Activated naive CD4-positive, alpha-beta T cell treated with Interleukin-2 at 50 U/mL for 16 hours (primary cell): ENCODE measurements at regions not wholly inside any gene's neighbourhood (a gene's known extent, or its start where the extent isn't known, plus 50 kb on each side); places are given as distances from the start of the nearest gene placed in this dataset.

Experiments
- DNase-seq: peaks from one replicate; pipeline ENCODE4 v3.0.0-alpha.2; 2020

DNA sequence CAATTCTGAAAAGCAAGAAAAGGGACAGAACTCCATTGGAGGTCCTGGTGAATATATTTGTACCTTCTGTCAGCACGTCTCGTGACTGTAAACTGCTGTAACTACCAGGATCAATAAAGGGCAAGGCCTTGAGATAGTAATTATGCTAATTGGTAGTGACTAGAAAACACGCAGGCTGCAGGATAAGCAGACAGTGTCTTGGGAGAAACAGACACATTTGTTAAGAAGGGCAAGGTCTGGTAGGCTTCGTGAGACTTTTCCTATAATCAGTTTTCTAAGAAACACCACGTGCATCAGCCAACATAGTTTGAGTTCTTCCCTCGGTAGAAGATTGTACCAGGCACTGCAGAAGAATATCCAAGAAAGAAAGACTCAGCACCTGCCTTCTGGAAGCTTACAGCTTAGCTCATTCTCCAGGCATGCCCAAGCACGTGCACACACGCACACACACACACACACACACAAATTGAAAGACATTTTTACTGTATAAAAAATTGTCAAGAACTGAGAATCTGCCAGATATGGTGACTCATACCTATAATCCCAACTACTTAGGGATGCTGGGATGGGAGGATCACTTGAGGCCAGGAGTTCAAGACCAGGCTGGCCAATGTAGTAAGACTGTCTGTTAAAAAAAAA, 167.0 kb upstream of the SASH1 start:
- DNase-seq, result no peak

DNA sequence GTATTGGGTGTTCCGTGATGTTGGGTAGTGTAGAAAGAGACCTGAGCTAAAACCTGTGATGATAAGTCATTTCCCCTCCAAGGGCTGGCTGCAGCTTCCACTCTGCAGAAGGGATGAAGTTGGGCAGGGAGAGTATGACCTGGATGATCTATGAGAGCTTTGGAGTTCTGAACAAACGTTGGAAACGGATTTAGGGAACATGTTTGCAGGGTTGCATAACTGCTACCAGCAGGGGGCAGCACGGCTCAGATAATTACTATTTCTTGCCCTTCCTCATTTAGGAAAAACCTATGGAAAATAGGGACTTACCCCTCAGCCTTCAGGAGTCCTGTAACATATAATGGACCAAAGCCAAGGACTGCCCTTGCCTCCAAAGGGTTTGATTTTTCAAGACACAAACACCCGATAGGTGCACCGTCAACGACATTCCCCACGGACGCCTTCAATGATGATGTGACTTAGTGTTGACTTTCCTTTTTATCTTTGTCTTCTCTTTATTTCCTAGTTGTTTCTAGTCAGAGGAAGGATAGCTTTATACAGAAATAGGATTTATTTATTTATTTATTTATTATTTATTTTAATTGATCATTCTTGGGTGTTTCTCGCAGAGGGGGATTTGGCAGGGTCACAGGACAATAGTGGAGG, 164.9 kb upstream of the SASH1 start:
- DNase-seq, result peak; percentile 24

DNA sequence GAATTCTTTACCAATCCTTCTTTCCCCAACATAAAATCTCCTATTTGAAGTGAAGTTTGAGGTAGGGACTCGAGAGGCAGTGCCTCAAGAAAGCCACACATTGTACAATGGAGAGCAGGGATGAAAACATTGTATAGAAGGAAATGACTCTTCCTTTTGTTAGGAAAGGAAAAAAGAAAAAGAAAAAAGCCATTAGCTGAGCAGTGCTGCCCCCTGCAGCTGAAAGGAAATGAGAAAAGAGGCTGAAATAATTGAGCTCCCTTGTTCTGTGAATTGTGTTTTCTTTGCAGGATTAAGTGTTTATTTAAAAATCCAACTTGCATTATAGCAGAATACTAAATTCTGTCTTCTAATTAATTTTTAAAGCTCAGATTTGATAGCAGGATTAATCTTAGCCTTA, 162.9 kb upstream of the SASH1 start:
- DNase-seq, result no peak

DNA sequence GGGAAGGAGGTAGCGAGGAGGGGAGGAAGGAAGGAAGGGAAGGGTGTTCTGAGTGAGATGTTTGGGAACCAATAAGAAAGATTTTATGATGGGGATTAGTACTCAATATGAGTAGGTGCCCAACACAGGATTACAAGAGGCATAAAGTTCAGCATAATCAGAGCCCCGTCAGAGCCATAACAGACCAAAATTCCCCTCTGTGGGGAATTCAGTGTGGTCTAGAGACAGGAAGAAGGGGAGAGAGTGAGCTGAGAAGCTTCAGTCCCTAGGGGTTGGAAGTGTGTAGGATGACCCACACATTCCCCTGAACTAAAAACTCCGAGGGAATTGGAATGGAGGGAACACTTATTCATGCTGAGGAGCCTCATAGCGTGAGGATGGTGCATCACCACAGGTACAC, 160.3 kb upstream of the SASH1 start:
- no peak for DNase-seq

DNA sequence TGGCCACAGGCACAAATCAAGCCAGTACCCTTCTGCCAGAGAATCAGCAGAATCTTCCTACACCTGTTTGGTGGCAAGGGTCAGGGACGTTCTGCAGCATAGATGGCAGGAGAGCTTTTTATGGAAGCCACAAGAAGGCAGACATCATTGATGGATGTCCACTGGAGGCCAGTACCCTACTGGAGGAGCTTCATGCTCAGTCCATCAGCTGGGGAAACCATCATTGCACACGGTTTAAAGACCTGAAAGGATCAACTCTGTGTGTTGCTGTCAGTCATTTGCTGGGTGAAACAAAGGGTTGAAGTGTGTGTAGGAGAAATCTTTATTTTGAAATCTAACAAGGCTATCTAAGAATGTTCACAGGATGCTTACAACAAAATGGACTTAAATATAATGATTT, 158.9 kb upstream of the SASH1 start:
- no peak for DNase-seq

DNA sequence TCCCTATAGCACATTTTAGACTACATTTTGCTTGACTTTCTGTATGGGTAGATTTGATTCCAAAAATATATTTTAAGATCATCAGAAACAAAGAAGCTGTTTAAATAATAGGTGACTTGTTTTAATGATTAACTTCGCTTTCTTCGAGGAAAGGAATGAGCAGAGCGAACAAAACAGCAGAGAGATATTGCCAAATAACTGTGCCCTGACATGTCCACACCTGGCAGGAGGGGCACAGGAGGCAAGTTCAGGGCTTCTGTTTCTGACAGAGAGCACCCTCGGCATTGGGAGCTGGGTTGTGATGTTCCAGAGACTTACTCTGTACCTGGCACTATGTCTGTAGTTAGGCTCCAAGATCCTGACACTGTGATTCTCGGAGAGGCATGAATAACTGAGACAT, 155.7 kb upstream of the SASH1 start:
- no peak for DNase-seq

DNA sequence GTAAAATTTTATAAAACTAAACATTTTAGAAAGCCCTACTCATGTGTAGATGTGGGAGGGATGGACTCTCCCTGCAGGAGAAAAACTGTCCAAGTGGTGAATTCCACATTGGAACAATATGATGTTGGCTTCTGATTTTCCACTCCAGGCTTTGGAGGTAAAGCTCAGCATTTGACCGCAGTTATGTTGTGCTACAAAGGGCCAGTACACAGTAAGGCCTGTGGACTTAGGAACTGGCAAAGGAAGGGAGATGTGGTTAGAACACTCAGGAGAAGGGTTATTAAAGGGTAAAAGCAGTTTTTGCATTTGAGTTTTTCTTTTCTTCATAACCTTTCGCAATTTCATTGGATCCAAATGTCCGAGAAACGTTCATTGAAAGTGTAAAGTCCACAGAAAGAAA, 150.3 kb upstream of the SASH1 start:
- no peak for DNase-seq

DNA sequence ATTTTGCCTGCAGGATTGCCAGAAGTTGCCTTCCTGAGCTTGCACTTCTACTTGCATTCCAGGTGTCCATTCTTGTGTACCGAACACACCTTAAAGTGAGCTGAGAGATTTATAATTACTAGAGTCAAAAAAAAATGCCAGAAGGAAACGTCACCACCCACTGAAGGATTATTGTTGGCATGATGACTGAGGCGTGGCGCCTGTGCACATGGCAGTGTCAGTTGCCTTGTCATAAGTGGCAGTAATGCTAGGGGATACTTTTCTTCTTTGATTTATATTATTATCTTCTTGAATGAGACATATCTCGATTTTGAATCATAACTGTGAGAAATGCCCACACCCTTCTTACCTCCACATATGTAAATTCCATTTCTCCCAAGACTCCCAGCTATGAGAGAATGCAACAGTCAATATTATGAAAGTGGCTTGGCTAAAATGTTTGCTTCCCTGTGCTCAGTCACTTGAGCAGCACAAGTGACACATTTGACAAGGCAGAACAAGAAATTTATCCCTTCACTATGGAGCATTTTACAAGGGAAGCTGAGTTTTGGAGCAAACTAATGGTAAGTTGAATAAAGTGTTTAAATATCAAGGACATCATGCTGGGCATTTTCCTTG, 149.5 kb upstream of the SASH1 start:
- no peak for DNase-seq

DNA sequence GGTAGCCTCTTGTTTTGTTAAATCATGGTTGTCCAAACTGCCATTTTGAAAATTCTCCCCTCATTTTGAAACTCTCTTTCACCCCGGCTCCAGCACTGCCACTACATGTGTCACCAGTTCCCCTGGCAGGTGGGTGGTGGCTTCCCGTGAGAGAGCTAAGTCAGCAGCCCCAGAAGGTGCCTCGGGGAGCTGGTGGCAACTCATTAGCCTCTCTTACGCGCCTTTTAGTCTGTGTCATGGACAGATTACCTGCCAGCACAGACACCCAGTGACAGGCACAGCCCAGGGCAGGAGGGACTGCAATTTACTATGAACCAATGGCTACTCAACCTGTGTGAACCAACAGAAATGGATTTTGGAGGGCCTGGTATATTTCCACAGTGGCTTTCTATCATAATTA, 147.1 kb upstream of the SASH1 start:
- no peak for DNase-seq

DNA sequence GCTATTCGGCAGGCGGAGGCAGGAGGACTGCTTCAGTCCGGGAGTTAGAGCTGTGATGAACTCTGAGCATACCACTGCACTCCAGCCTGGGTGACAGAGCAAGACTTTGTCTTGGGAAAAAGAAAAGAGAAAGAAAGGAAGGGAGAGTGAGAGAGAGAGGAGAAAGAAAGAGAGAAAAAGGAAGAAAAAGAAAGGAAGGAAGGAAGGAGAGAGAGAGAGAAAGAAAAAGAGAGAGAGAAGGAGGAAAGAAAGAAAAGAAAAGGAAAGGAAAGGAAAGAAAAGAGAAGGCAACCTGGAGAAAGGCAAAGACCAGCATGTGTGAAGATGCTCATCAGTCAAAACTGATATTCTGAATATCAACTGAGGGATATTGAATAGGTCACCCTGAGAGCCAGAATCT, 143.1 kb upstream of the SASH1 start:
- DNase-seq, result no peak

DNA sequence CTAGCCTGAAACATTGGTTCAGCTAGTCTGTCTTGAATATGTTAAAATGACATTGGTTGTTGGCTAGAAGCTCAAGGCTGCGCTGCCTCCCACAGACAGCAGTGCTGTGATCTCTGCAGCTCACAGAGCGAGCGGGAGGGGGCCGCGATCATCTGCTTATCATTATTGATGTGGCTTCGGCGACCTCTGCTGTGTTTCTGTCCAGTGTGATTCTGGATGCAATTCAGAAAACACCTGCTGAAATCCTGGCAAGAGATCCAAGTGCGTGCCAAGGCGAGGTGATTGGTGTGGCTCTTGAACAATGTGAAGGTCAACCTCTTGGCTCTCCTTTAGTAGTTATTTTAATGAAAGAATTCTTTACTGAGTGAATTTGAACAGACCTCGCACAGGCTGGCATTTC, 142.3 kb upstream of the SASH1 start:
- no peak for DNase-seq

DNA sequence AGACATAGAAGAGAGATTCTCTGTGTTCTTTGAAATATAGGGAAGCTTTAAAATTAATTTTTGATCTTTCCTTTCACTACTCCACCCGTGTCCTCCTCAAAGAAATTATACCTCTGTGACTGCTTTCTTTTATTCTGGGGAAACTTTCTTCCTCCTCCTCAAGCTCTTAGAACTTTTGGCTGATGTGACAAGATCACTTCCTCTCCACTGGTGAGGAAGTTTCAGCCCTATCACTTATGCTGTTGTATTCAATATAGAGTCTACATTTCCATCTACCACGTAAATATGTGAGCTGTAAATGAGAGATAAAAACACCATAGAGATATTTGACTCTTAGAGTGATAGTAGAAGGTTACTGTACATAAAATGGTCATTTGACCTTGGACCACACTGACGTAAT, 141.9 kb upstream of the SASH1 start:
- no peak for DNase-seq

DNA sequence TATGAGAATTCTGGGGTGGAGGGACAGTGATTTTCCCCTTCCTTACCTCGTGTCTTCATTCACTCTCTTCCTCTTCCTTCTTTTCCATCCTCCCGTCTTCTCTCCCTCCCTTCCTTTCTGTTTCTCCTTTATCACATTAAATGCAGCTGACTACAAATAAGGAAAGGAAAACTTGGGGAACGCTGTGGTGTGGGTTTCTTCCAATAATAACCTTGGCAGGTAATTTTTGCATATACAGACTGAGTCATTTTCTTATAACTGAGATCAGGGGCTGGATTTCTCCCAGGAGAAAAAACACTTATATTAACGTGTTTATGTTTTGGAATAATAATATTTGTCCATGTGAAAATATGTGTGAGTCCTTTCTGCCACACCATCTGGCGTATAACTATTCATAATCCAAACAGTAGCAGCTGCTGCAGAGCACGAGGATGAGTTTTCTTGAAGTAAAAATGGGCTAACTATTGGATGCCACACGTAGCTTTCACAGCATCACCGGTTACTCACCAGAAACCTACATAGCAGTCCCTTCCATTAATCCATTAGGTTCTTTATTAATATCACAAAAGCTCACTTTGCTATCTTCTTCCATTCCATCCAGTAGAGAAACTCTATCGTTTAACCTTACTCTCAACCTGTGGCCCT, 139.2 kb upstream of the SASH1 start:
- DNase-seq, result no peak

DNA sequence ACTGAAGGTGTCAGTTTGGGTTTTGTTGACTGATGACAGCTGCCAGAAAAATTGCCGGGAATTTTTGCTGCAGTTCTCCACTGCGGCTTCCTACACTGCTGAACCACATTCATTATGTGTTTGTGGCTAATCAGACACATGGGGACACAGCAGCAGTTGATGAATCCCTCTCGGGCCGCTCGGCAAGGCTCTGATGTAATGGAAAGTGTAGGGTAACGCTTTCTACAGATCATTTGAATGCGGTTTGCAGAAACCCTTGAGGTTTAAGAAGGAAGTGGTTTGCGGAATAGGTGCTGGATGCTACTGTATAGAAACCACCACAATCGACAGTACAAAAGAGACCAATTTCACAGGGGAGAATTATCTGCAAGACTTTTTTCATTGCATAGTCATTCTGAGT, 138.7 kb upstream of the SASH1 start:
- DNase-seq, result peak; percentile 53

DNA sequence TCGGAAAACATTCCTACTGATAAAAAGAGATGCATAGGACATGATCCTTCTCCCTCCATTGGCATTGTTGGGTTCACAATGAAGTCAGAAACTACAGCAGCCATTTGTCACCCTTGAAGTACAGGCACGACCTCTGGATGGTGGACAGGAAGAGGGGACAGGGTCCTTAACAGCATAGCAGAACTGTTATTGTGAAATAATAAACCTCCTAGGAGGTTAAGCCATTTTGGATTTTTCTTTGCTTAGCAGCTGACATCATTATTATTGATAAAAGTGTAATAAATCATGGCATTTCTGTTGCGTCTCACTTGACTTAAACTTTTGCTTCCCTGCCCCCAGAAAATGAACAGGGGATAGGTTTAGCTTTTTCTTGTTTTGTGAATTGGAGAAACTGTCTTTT, 134.3 kb upstream of the SASH1 start:
- DNase-seq, result no peak

DNA sequence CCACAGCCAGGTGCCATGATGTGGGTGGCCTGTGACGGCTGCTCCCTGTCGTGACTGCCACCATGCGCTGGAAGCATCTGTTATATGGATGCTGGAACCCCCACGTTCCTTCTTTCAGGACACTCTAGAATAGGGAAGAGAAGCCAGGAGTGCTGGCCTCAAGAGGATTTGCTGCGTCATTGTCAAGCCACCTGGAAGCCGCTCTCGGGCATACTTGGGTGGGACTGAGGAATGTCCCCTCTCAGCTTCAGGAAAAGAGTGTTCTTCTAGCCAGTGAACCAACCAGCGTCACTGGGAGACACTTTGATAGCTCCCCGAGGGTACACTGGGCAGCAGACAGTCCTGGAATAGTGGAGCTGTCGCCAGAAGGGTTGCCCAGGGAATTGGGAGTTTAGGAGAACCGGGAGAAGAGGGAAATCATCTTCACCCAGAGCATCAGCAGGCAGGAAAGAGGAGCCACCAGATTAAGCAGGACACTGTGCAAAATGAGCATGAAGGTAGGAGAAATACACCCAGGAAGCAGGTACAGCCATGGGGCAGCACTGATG, 130.8 kb upstream of the SASH1 start:
- DNase-seq, result no peak

DNA sequence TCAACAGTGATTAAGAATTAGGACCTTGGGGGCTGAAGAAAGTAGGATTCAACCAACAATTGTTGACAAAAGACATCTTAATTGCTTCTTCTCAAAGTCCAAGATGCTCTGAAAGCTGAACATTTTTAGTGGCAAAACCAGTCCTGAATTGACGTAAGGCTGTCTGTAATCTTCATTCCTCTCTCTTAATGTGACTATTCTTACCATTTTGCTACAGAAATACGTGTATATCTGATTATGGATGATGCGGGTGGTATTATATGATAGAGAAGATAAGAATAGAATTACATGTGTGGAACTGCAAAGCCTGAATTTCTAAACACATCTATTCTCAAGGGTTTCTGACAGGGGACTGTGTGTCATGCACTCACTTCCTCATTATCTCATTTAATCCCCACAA, 130.3 kb upstream of the SASH1 start:
- DNase-seq, result no peak

DNA sequence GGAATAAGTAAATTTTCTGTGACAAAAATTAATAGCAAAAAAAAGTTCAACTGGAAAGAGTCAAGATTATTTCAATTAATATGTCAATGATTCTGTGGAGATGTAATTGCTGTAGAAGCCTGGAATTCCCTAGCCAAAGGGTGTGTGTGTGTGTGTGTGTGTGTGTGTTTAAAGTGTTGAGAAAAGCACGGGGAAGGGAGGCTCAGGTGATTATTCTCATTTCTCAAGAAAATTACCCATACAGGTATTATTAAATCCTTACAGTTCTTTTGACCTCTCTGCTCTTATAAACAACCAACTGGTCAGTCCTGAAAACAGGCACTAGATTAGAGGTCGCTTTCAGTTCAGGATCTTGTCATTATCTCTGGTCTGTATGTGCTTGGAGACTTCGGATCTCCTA, 129.3 kb upstream of the SASH1 start:
- DNase-seq, result no peak

DNA sequence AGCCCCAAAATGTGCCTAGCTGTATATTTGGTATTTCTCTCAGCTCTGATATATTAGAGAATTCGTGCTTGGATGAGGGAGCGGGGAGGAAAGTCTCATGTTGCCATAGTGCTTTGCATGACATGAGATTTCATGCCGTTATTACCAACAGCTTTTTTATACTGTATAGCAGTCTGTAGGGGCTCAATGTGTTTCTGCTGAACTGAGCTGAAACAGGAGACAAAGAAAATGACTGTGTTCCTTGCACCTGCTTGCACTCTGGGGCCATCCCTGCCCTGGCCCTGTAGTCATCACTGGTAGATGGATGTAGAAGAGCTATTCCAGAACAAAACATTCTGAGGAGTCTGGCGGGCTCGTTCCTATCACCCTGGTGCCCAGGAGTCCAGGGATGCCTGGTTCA, 128.0 kb upstream of the SASH1 start:
- DNase-seq, result no peak

DNA sequence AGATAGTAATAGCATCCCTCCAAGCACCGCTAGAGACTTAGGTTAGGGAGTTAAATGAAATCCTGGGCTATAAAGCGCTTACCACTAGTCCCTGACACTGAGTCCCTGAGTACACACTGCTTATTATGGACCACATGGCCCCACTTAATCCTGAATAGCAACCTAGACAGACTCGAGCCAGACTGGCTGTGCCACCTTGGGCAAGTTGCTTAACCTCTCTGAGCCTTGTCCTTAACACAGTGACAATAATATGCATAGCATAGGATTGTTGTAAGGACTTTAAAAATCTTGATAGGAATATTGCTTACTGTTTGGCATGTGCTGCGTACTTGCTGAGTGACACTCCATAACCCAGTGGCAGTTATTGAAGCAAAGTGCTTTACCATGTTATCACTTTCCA, 125.6 kb upstream of the SASH1 start:
- DNase-seq, result no peak

DNA sequence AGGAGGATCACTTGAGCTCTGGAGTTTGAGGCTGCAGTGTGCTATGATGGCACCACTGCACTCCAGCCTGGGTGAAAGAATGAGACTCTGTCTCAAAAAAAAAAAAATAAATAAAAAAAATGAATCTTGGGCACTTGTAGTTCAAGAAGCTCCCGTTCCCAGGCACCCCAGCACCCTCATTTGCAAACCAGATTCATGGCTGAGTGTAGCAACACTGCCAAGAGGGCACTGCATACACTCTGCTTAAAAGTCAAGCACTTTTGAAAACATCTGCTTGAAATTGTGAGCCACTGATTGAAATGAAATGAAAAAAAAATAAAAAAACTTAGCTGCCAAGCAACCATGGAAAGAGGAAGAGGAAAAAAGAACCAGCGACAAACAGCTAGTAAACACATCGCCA, 124.7 kb upstream of the SASH1 start:
- no peak for DNase-seq

DNA sequence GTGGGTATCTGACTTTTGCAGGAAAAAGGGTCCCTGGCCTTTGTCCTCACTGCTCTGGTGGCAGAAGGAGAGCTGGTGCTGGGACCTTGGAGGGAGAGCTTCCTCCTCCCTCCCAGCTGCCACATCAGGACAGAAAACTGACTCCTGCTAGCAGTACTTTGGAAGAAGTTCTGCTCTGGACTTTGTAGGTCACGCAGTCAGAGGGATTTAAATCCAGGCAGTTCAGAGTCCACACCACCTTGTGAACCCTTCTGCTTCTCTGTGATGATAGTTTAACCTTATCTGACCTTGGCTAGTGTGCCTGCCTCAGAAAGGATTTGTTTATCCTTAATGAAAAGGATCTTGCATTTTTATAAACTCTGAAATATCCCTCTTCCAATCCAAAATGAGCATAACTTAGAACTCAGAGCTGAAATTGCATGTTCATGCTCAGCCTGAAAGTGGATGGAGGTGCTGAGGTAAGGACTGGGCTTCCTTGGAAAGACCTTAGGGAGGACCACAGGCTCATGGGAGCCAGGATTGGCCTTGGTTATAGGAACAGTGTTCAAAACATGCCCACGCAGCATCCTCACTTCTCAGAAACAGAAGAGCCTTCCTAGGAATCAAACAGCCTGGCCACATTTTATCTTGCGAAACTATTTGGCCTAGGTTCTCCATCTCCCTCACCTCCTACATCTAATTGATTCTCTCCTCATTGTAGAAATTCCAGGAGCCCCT, 123.9 kb upstream of the SASH1 start:
- DNase-seq, result no peak
